GM19324 (cell line): ENCODE measurements at regions not wholly inside any gene's neighbourhood (a gene's known extent, or its start where the extent isn't known, plus 50 kb on each side); places are given as distances from the start of the nearest gene placed in this dataset.
"Not testable (repeated sequence)": the region's sequence is repeated elsewhere in the genome, so short reads cannot be mapped to it uniquely, and the experiment has no call there.

ENCODE experiments used
- ATAC-seq: cut with Tn5 transposase; IDR thresholded peaks from one replicate; pipeline ENCODE4 v1.9.1; 2021; ENCODE audit warnings: mild to moderate bottlenecking, moderate library complexity; ENCODE audit not compliant: unreplicated experiment, low FRiP score

DNA sequence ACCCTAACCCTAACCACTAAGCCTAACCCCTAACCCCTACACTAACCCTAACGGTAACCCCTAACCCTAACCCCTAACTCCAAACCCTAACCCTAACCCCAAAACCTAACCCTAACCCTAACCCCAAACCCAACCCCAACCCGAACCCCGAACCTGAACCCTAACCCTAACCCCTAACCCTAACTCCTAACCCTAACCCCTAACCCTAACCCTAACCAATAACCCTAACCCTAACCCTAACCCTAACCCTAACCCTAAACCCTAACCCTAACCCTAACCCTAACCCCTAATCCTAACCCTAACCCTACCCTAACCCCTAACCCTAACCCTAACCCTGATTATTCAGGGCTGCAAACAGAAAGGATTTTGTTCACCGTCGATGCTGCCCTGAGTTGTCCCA is 144.6 kb upstream of the DUSP22 start:
- ATAC-seq = not testable (repeated sequence)

DNA sequence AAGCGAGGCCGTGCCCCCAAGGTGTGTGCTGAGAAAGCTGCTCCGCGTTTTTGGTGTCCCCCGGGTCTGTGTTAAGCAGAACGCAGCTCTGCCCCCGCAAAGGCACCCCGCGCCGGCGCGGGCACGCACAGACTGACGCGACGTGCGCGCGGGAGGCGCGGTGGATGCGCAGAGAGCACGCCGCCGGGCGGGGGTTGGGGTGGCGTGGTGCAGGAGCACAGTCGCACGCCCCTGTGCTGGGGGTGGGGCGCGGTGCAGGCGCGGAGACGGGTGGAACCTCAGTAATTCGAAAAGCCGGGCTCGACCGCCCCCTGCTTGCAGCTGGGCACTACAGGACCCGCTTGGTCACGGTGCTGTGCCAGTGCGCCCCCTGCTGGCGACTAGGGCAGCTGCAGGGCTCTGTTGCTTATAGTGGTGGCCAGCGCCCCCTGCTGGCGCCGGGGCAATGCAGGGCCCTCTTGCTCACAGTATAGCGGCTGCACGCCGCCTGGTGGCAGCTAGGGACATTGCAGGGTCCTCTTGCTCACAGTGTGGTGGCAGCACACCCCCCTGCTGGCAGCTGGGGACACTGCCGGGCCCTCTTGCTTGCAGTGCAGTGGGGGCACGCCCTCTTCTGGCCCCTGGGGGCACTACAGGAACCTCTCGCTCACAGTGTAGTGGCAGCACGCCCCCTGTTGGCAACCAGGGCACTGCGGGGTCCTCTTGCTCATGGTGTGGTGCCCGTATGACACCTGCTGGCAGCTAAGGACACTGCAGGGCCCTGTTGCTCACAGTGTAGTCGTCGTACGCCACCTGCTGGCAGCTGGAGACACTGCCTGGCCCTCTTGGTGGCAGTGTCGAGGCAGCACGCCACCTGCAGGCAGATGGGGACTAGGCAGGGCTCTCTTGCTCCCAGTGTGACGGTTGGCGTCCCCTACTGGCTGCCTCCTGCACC is 144.0 kb upstream of the DUSP22 start:
- peak; percentile 68 for ATAC-seq

DNA sequence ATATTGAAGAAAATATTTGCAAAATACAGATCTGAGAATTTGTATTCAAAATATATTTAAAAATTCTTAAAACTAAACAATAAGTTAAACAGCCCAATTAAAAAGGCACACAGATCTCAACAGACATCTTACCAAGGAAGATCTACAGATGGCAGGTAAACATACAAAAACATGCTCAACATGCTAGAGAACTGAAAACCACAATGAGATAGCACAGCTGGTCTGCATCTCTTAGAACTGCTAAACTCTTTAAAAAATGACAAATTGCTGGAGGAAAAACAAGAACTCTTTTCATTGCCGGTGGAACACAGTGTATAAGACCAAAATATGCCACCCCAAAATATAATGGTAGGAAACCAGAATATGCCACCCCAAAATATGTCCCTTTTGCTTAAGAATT is 142.1 kb upstream of the DUSP22 start:
- ATAC-seq = not testable (repeated sequence)

DNA sequence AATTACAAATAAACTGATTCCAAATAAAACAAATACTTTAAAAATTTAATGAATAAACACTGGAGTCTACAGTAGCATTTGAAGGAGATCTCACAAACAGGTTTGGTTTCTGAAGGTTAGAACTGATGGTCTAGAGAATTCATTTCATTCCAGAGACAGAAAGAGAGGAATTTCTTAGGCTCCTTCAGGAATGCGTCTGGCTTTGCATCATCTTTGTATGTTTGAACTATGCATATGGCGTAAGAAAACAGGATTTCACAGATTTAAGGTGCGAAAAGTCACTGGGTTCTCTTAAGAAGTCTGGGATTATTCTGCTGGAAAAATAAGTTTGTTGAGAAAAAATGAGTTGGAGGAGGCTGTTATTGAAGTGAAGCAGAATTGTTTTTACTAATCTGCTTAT is 139.9 kb upstream of the DUSP22 start:
- ATAC-seq = not testable (repeated sequence)

DNA sequence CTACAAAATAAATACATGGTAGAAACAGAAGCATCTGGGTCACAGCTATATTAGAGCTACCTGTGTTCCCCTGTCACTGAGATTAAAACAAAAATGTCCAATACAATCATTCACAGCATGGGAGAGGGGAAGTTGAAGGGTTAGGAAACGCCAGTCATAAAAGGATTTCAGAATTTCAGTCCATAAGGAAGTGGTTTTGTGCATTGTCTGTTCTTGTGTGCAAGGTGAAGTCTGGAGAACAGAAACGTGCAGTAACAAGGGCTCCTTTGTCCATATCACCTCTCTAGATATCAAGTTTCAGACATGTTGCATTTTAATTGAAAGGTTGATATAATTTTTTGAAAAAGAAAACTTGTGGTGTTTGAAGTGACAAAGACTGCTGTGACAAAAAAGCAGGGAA is 139.3 kb upstream of the DUSP22 start:
- not testable (repeated sequence) for ATAC-seq

DNA sequence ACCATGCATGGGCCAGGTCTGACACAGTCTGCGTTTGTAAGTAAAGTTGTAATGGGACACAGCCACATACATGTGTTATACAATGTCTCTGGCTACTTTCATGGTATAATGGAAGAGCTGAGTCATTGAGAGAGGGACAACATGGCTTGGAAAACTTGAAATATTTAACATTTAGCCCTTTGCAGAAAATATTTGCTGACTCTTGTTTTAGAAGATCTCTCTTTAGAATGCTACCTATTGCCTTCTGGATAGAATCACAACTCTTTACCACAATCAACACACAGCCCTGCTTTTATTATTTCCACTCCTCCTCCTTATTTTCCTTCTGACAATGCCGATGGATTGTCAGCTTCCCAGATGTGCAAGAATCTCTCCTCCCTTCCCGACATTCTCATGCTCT is 138.4 kb upstream of the DUSP22 start:
- ATAC-seq = not testable (repeated sequence)

DNA sequence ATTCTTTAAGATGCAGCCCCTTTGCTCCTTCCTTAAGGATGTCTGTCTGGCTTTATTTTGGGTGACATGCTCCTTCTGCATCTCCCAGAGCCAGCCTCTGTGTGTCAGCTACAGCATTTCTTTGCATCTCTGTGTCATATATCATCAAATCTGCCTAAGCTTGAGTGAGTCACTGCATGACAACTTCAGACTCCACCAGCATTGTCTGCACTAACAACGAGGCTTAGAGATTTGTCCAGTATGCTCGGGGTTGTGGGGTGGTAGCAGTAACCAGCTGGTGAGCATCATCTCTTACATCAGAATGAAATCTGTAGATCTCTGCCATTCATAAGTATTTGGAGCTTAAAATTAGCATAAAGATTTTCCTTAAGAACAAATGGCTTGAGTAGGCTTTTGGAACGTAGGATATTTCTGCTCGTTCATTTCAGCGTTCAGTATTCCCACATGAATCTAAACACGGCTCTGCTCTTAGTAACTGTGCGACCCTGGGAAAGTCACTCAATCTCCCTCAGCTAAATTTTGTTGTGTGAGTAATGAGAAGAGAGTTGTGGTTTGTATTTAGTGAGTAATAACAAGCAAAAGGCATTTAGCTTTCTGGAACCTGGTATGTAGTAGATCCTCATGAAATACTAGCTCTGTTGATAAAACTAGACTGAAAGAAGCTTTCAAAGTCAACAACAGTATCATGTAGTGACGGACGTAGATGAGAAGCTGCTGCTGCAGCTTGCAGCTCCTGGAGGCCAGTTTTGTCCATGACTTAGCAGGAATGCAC is 137.8 kb upstream of the DUSP22 start:
- not testable (repeated sequence) for ATAC-seq

DNA sequence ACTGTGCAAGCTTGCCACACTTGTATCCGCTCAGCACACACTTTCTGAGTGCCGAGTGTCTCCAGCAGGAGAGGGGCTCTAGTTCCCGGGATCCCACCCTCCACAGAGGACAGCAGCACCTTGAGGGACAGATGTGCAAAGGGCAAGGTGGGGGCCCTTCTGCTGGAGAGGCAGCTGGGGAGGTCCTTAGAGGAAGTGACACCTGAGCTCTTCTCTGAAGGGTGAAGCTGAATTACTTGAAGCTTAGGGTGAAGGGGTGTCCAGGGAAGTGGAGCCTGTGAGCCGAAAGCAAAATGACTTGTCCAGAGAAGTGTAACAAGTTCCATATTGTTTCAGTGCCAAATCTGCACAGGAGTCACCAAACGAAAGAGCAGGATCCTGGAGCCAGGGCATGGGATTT is 136.3 kb upstream of the DUSP22 start:
- no peak for ATAC-seq

DNA sequence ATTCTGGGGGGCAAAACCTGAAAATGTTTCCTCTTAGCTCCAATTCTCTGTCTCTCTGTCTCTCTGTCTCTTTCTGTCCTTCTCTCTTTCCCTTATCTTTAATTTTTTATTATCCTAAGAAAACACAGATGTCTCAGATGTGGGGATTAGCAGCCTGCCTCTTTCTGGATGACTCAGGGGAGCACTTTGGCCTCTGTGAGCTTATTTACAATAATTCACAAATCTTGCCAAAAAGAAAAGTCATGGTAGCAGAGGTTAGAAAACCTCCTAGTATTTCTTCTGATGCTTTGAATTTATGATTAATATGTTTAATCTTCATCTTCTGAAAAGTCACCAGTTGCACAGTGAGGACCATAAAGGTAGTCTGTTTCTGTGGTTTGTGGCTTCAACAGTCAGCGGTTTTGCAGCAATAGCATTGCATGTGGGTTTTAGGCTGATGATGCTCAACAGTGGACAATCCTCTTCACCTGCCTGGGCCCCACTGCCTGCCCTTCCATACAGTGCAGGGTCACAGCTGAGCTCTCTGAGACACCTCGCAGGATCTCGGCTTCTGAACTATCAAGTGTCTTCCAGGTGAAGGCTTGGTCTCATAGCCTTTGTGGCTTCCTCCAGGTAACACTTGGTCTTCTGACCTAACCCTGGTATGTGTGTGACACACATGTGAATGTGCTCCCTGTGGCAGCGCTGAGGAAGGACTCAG is 135.7 kb upstream of the DUSP22 start:
- not testable (repeated sequence) for ATAC-seq

DNA sequence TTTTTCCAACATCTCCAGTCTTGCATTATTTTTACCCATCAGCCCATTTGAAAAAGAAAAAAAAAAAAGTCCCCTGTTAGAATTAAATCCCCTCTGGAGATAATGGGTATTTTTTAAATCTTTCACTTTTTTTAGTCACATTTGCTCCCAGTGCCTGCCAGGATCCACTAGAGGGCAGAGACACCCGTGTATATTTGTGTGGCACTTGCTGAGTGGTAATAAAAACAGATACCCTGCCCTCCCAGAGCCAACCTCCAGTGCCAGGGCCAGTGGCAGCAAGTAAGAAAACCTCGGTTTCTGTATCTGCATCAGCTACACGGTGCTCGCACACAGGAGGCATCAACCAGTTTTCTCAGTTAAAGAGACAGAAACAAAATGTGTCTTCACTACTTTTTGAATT is 135.1 kb upstream of the DUSP22 start:
- ATAC-seq = not testable (repeated sequence)

DNA sequence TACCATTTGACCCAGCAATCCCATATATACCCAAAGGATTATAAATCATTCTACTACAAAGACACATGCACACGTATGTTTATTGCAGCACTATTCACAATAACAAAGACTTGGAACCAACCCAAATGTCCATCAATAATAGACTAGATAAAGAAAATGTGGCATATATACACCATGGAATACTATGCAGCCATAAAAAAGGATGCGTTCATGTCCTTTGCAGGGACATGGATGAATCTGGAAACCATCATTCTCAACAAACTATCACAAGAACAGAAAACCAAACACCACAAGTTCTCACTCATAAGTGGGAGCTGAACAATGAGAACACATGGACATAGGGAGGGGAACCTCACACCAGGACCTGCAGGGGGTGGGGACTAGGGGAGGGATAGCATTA is 130.6 kb upstream of the DUSP22 start:
- not testable (repeated sequence) for ATAC-seq

DNA sequence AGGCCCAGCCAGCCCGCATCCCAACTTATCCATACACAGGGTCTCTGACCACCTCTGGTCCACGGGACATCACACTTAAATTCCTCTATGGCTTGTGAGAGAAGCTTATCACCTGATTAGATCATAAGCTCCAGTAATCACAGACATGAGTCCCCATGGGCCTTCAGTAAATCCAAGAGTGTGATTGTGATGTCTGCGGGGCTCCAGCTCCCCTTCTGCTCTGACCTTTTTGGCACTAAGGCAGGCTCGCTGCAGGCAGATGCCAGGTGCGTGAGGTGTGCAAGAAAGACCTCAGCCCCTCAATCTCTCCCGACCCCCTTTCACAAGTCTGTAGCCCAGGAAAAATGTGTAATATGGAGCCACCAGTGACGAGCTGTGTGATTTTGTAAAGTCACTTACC is 127.6 kb upstream of the DUSP22 start:
- no peak for ATAC-seq

DNA sequence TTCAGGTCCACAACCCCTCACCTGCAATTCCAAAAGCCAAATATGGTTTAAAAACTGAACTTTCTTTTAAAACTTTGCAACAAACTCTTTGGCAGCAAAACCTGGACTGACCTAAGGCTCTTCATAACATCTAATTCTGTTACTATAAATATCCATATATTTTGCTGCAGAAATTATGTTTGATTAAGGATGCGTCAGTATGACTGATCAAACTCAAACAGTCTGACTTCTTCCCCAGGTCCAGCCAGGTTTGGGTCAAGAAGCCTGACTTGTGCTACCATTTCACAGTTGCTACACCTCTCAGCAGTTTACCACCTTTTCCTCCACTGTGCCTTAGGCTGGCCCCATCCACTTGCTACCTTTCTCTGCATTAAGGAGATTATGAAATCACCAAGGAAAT is 127.0 kb upstream of the DUSP22 start:
- no peak for ATAC-seq

DNA sequence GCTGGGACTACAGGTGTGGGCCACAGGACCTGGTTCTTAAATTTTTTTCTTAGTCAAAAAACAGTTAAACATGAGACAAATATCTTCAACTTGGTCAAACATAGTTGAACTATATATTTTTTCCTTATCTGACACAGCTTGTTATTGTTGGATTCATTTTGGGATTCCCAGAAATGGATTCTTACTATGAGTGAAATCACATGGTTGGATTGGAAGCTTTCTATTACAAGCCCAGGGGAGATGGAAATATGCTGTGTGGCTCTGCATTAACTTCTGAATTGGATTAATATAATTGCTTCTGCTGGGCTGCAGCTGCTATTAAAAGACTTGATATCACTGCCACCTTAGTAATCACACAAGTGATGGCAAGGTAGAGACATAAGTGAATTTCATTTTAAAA is 126.4 kb upstream of the DUSP22 start:
- no peak for ATAC-seq

DNA sequence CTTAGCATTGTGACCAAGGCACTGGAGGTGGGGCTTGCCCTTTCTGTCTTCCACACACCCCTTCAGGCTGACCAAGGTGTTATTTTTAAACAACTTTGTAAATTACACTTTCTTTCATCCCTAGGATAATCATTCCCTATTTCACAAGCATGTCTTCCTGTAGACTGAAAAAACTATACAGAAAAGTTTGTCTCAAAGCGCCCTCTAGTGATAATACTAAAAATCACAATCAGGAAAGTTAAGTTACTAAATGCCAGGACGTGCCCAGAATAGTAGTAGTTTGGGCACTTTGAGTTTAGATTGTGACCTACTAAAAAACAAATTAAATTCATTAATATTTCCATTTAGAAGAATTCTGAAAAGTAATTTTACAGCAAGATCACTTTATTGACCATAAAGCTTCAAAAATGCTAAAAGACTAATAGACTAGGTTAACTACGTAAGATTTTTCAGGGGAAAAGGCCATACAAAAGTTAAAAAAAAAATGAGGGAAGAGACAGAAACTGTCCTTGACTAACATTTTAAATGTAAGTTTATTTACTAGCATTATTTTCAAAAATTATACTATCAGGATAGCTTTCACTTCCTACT is 123.3 kb upstream of the DUSP22 start:
- no peak for ATAC-seq

DNA sequence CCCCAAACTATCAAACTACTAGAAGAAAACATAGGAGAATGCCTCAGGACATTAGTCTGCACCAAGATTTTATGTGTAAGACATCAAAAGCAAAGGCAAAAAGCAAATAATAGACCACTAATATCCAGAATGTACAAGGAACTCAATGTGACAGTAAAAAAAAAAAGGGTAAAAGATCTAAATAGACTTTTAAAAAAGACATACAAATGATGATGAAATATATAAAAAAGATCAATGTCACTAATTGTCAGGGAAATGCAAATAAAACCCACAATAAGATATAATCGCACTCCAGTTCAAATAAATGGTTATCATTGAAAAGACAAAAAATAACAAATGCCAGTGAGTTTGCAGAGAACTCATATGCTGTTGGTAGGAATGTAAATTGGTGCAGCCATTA is 118.3 kb upstream of the DUSP22 start:
- ATAC-seq = no peak

DNA sequence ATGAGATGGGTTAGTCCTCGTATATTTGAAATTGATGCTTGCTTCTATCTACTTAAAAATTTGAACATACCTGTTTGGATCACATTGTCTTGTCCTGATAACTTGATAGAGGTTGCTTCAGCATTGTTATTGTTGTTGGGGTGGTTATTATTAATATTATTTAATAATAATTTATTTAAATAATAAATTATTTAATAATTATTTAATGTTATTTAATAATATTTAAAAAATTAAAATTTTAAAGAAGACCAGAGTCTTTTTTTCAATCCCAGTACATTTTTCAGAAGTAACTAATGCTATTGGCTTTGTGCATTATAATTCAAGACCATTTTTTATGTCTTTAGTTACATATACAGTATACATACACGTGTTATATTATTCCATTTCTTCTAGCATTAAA is 116.6 kb upstream of the DUSP22 start:
- no peak for ATAC-seq

DNA sequence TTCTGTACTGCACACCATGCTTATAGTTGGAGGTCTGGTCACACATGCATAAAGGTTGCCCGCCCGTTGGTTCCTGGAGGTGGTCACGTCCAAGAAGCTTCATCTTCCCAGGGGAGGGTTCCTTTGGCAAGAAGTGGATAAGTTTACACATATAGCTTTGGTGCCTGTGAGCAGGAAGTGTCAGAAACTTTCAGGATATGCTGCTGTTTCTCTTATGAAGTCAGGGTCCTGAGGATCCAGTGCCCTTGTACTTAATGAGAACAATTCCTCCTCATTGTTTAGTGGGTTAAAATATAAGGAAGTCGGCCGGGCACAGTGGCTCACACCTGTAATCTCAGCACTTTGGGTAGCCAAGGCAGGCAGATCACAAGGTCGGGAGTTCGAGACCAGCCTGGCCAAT is 115.5 kb upstream of the DUSP22 start:
- no peak for ATAC-seq

DNA sequence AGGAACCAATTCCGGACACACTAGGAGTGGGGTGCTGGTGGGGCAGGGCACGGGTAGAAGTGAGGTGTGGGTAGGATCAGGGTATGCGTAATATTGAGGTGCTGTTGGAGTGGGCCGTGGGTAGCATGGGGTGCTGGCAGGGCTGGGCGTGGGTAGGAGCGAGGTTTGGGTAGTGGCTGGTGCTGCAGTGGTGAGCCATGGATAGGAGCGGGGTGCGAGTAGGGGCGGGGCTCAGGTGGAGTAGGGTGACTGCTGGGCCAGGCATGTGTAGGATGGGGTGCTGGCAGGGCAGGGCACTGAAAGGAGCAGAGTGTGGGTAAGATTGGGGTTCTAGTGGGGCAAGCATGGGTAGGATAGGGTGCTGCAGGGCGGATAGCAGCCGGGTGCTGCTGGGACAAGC is 114.2 kb upstream of the DUSP22 start:
- no peak for ATAC-seq

DNA sequence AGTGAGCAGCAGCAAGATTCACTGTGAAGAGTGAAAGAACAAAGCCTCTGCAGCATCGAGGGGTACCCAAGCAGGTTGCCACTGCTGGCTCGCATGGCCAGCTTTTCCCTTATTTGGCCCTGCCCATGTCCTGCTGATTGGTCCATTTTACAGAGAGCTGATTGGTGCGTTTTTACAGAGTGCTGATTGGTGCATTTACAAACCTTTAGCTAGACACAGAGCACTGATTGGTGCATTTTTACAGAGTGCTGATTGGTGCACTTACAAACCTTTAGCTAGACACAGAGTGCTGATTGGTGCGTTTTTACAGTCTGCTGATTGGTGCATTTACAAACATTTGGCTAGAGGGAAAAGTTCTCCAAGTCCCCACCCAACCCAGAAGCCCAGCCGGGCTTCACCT is 113.4 kb upstream of the DUSP22 start:
- ATAC-seq = not testable (repeated sequence)
